DMS53 treated with DMSO at 0.1 percent for 48 hours (cell line): ENCODE measurements at regions not wholly inside any gene's neighbourhood (a gene's known extent, or its start where the extent isn't known, plus 50 kb on each side); places are given as distances from the start of the nearest gene placed in this dataset.

Source experiments
- DNase-seq: peaks from one replicate; lab custom pipeline; 2025; ENCODE audit not compliant: unreplicated experiment; lab: John Stamatoyannopoulos, UW

DNA sequence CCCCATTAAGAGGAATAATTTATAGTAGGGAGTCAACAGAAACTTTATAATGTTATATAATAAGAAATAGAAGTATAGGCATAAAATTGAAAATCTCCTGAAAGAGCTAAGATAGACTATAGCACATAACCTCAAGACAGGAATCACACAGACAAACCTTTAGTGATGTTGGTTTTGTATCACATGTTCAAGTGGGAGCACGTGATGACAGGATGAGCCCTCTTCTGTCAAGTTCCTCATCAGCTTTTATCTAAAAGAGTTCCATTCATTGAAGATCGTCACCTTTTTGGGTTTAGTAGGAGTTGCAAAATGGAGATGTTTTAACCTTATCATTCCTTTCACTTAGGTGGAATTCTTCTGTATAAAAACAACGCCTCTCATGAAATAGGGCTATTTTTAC lies 127.0 kb downstream of the MCHR2 start:
- peak; percentile 8 for DNase-seq

DNA sequence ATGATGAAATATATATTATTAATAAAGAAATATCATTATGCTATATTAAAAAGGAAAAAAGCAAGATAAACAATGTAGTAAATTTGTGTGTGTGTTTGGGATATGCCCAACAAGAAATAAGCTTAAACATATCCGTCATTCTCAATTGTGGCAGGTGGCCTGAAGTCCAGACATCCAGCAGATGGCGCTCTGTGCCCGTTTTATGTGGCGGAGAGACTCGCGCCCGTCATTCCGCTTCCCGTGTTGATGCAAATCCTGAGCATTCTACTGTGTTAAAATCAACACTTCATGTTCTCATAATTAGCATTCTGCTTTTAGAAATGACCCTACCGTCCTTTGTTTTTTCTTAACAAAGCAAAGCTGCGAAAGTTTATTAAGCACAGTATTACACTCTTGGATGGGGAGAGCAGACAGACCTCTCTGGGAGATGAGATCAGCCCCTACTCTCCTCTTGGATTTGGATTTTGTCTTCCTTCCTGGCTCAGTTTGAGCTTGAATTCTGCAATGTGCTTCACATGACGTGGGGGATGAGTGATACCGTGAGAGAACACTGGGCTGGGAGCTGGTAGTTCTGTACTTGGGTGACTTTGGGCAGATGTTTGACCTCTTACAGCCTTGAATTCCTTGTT lies 125.8 kb downstream of the MCHR2 start:
- peak; percentile 53 for DNase-seq
